SK-MEL-5 (cell line): ENCODE measurements at regions not wholly inside any gene's neighbourhood (a gene's known extent, or its start where the extent isn't known, plus 50 kb on each side); places are given as distances from the start of the nearest gene placed in this dataset.

ENCODE experiments used
- DNase-seq: peaks from one replicate; pipeline ENCODE4 v3.0.0-alpha.2; 2016; ENCODE audit warnings: low read depth, low spot score
- in situ Hi-C: cut with HindIII; loops from 2 replicates; pipeline ENCODE4 v1.10.0; 2016; ENCODE audit warnings: low sequenced_read_pairs, high pct_unique_total_duplicates, low pct_unique_long_range_greater_than_20kb

GRCh38 chr14:101127224-101127623 lies 223.7 kb upstream of the RTL1 start:
- in situ Hi-C loops, result no loop called here
- no peak for DNase-seq

GRCh38 chr14:101128478-101129321 lies 225.2 kb upstream of the RTL1 start:
- no peak for DNase-seq
- in situ Hi-C loops, result no loop called here

GRCh38 chr14:101129521-101130167 lies 226.1 kb upstream of the RTL1 start:
- DNase-seq, result no peak
- in situ Hi-C loops, result no loop called here

GRCh38 chr14:101130861-101131260 lies 227.3 kb upstream of the RTL1 start:
- no peak for DNase-seq
- in situ Hi-C loops, result no loop called here

DNA sequence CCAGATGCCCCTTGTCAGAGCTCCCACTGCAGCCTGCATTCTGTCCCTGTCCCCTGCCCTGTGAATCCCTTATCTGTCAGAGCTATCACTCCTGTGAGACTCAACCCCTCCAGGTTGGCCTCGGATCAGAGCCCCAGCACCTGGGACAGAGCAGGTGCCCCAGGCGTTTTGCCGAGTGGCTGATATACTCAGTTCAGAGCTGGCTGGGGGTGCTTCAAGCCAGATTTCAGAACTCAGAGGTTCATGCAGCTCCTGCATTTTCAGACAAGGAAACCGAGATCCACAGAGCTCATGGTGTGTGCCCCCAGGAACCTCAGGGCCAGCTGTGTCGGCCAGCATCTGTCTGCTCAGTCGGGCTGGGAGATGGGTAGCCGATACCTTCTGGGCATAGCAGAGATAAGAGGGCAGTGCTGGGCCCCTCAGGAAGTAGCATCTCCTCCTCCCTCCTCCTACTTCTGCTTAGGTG lies 228.0 kb upstream of the RTL1 start:
- no peak for DNase-seq
- in situ Hi-C loops, result no loop called here

- DNase-seq, result no peak
- in situ Hi-C loops, result no loop called here
These were observed 228.6 kb upstream of the RTL1 start for GRCh38 chr14:101132051-101132571.

DNA sequence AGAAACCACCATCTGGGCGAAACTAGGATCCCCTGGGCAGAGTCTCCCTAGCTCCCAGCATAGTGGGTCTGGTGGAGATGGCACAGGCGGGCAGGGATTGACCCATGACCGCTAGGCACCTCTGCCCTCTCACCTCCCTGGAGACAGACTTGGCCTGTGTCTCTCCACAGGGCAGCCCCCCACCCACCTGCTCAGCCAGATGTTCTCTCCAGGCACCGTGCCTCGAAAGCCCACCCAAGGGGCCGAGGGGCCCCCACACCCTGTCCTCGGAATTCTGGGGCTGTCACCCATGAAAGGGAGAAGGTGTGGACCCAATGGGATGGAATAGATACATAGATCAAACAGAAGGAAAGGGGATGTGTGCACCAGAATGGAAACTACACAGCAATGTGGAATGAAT lies 229.1 kb upstream of the RTL1 start:
- in situ Hi-C loops, result no loop called here
- DNase-seq, result no peak

GRCh38 chr14:101133068-101133467 lies 229.5 kb upstream of the RTL1 start:
- in situ Hi-C loops, result no loop called here
- no peak for DNase-seq

DNA sequence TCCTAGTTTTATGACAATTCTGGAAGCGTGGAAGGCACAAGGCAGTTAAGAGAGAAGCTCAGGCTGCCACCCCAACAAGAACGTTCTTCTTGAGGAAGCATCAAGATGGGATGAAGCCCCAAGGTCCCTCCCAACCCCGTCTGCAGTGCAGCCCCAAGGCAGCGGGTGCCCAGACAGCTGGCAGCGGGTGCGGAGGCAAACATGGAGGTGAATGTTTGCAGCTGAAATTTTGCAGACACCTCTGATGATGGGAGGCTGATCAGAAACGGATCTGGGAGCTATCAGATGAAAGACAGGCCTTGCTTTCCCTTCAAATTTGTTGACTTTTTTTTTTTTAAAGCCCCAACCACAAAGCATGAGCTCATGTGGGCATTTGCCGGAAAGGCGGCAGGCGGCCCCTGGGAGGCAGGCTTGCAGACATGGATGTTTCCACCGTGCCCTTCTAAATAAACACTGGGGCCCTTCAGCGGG lies 230.7 kb upstream of the RTL1 start:
- in situ Hi-C loops, result no loop called here
- DNase-seq, result no peak

- in situ Hi-C loops, result no loop called here
- DNase-seq, result no peak
These were observed 231.4 kb upstream of the RTL1 start for GRCh38 chr14:101134851-101135433.

DNA sequence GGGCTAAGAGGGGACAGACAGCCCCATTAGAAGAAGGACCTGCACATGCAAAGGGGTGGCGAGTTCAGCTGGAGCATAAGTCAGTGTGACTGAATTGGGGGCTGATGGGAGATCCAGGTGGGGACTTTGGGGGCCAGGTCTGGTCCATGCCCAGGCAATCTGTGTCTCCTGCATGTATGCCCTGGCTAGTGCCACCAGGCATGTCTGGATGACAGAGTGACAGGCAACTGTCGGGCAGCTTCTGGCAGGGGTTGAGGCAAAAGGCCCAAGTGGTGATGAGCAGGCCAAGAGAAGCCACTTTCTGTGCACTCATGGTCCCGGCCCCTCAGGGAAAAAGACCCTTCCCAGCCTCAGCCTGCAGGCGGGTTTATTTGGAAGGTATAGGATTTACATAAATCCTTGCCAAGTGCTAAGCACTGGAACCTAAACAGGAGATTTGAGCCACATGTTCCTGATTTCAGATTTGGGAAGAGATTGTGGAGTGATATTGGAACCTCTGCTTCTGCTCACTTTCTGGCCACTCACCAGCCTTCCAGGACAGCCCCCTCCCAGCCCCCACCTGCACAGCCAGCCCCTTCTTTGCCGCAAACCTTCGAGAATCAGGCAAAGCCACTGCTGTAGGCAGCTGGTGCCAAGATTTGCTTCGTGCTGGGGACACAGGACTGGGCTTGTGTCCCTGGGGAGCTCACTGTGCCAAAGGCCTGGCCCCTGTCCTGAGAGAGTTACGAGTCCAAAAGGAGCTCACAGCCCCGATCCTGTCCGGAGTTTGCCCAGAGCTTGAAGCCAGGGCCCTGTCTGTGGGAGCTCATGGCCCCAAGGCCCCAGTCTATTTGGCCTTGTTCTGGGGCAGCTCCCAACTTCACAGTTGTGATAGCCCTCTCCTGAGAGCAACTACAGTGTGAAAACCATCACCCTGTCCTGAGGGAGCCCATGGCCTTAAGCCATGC lies 232.5 kb upstream of the RTL1 start:
- in situ Hi-C loops, result no loop called here
- DNase-seq, result no peak

GRCh38 chr14:101137234-101137633 lies 233.7 kb upstream of the RTL1 start:
- no peak for DNase-seq
- in situ Hi-C loops, result no loop called here

GRCh38 chr14:101147848-101148247 lies 244.3 kb upstream of the RTL1 start:
- in situ Hi-C loops, result no loop called here
- DNase-seq, result no peak

GRCh38 chr14:101150039-101150610 lies 246.6 kb upstream of the RTL1 start:
- in situ Hi-C loops, result no loop called here
- no peak for DNase-seq

- in situ Hi-C loops, result no loop called here
These were observed 247.9 kb upstream of the RTL1 start for GRCh38 chr14:101151226-101151926.

DNA sequence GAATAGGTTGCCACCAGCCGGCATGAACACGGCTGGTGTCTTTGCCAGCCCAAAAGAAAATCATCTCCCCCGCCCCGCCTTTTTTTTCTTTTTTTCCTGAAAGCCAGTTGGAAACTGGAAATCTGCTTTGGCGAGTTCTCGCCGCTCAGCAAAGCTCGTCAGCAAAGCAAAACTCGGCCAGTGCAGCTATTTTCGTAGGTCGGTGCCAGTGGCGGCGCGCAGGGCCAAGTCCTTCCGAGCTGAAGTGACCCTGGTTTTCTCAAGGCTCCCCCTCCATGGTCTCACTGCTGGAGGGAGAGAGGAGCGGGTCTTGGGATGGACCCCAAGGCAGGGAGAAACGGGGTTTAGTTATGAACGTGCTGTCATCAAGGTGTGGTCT lies 248.4 kb upstream of the RTL1 start:
- DNase-seq, result no peak
- in situ Hi-C loops, result no loop called here

More at GRCh38 chr14:101151226-101151926, 247.9 kb upstream of the RTL1 start:
- no peak for DNase-seq

- in situ Hi-C loops, result no loop called here
- no peak for DNase-seq
These were observed 249.3 kb upstream of the RTL1 start for GRCh38 chr14:101152855-101153254.
